ENCODE measurements at regions not wholly inside any gene's neighbourhood (a gene's known extent, or its start where the extent isn't known, plus 50 kb on each side); places are given as distances from the start of the nearest gene placed in this dataset.

DNA sequence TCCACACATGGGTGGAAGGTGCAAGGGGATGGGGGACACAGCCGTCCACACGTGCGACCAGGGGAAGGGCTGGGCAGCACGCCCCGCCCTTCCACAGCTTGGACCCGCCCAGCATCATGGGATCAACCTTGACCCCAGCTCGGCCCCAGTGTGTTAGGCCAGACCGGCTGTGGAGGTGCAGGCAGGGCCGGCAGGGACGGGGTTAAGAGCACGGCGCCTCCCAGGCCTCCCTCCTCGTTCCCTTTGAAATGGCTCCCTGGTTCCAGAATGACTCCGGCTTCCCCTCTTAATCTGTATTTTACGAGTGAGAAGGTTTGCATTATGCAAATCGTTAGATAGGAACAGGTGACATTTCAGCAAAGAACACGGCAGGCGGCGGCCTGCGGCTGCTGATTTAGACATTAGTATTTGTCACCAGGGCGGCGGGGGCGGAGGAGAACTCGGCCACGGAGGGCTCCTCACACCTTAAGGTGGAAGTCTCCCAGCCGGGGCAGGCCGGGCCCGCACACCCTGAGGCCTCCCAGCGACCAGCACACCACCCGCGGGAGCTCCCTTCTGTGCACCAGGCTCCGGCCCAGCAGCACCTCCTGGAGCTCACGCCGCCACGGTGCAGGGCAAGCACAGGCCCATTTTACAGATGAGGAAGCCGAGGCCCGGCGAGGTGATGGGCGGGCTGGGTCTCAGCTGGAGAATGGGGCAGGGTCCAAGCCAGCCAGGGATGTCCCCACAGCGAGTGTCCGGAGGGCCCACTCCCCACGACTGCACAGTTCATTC, 116.1 kb downstream of the FAM53A start (continued):
- TF ChIP-seq ZBTB33 (CRISPR knock-in tag; IDR thresholded peaks at IDR 0.05): peak; percentile 98
- no peak for TF ChIP-seq MAFG (tag; conservative IDR thresholded peaks at IDR 0.05)
- no peak for TF ChIP-seq TAF1 (IDR thresholded peaks at IDR 0.05; ENCODE audit: control insufficient read depth, extremely low read depth, insufficient read depth, low read length, severe bottlenecking)
- peak; percentile 73 to 92; a peak in 3 of 4 replicates for TF ChIP-seq KDM1A (IDR thresholded peaks at IDR 0.05)
- no peak for TF ChIP-seq RBM34 (IDR thresholded peaks at IDR 0.05; ENCODE audit: borderline replicate concordance, insufficient read depth, low read length)
- TF ChIP-seq, protein P1, sequence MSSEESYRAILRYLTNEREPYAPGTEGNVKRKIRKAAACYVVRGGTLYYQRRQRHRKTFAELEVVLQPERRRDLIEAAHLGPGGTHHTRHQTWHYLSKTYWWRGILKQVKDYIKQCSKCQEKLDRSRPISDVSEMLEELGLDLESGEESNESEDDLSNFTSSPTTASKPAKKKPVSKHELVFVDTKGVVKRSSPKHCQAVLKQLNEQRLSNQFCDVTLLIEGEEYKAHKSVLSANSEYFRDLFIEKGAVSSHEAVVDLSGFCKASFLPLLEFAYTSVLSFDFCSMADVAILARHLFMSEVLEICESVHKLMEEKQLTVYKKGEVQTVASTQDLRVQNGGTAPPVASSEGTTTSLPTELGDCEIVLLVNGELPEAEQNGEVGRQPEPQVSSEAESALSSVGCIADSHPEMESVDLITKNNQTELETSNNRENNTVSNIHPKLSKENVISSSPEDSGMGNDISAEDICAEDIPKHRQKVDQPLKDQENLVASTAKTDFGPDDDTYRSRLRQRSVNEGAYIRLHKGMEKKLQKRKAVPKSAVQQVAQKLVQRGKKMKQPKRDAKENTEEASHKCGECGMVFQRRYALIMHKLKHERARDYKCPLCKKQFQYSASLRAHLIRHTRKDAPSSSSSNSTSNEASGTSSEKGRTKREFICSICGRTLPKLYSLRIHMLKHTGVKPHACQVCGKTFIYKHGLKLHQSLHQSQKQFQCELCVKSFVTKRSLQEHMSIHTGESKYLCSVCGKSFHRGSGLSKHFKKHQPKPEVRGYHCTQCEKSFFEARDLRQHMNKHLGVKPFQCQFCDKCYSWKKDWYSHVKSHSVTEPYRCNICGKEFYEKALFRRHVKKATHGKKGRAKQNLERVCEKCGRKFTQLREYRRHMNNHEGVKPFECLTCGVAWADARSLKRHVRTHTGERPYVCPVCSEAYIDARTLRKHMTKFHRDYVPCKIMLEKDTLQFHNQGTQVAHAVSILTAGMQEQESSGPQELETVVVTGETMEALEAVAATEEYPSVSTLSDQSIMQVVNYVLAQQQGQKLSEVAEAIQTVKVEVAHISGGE (CRISPR knock-in tag; IDR thresholded peaks at IDR 0.05): no peak
- no peak for TF ChIP-seq NCOA6 (IDR thresholded peaks at IDR 0.05)
- peak; percentile 27; the same call in 1 of the 2 replicates for TF ChIP-seq TFAP4 (CRISPR knock-in tag; IDR thresholded peaks at IDR 0.05; ENCODE audit: borderline replicate concordance)
- no peak for TF ChIP-seq NR3C1 (CRISPR knock-in tag; IDR thresholded peaks at IDR 0.05)
- no peak for TF ChIP-seq ETS1 (conservative IDR thresholded peaks at IDR 0.05; ENCODE audit: control insufficient read depth, low read depth, low read length)
- no peak for TF ChIP-seq SMAD3 (CRISPR knock-in tag; conservative IDR thresholded peaks at IDR 0.05)

All from K562 (cell line).